Activated naive CD4-positive, alpha-beta T cell treated with anti-CD3 and anti-CD28 coated beads, Interleukin-2, amount 10 ng/mL, durations not matched to agents 7 days and 5 days (primary cell): ENCODE measurements at regions not wholly inside any gene's neighbourhood (a gene's known extent, or its start where the extent isn't known, plus 50 kb on each side); places are given as distances from the start of the nearest gene placed in this dataset.

Experiments
- CTCF ChIA-PET: fragments of 350-600 bp; sonication (Branson Sonifier 250); formaldehyde crosslinking; loops from one replicate; lab custom pipeline; 2021; ENCODE audit warnings: antibody characterized with exemption; lab: Charles Lee
- DNase-seq: peaks from one replicate; pipeline ENCODE4 v3.0.0-alpha.2; 2020
- H3K27ac Mint-ChIP-seq: one replicate; pipeline ENCODE4 v1.8.0; 2021; ENCODE audit warnings: mild to moderate bottlenecking, moderate library complexity, mixed read lengths
- H3K27me3 Mint-ChIP-seq: one replicate; pipeline ENCODE4 v1.8.0; 2021; ENCODE audit warnings: mild to moderate bottlenecking, mixed read lengths
- H3K36me3 Mint-ChIP-seq: one replicate; pipeline ENCODE4 v1.8.0; 2021; ENCODE audit warnings: mixed read lengths
- H3K4me1 Mint-ChIP-seq: one replicate; pipeline ENCODE4 v1.8.0; 2021; ENCODE audit warnings: mixed read lengths
- H3K4me3 Mint-ChIP-seq: one replicate; pipeline ENCODE4 v1.8.0; 2021; ENCODE audit warnings: mild to moderate bottlenecking, moderate library complexity, mixed read lengths
- H3K9me3 Mint-ChIP-seq: one replicate; pipeline ENCODE4 v1.8.0; 2021; ENCODE audit warnings: mixed read lengths

GRCh38 chr12:75974323-75975187 is 57.0 kb downstream of the PHLDA1 start:
- no peak overlapping the region for H3K4me3 Mint-ChIP-seq
- H3K27ac Mint-ChIP-seq, result no peak overlapping the region
- DNase-seq, result no peak
- CTCF ChIA-PET, result no interaction called here
- peaks cover 9% of the 10 kb centered on the region for H3K27me3 Mint-ChIP-seq
- H3K9me3 Mint-ChIP-seq, result no peaks in the 10 kb centered on the region
- H3K4me1 Mint-ChIP-seq, result peaks cover 33% of the 10 kb centered on the region
- no peaks in the 10 kb centered on the region for H3K36me3 Mint-ChIP-seq

GRCh38 chr12:75971253-75971652 is 60.3 kb downstream of the PHLDA1 start:
- Mint-ChIP-seq H3K27ac (no peak overlapping the region), H3K9me3 (no peaks in the 10 kb centered on the region), H3K36me3 (no peaks in the 10 kb centered on the region), H3K27me3 (peaks cover 23% of the 10 kb centered on the region), H3K4me3 (no peak overlapping the region), H3K4me1 (peaks cover 4% of the 10 kb centered on the region)
- CTCF ChIA-PET, result no interaction called here
- DNase-seq, result no peak

- Mint-ChIP-seq H3K27ac (no peak overlapping the region), H3K4me1 (no peaks in the 10 kb centered on the region), H3K4me3 (no peak overlapping the region), H3K9me3 (no peaks in the 10 kb centered on the region), H3K36me3 (no peaks in the 10 kb centered on the region), H3K27me3 (peaks cover 23% of the 10 kb centered on the region)
- no peak for DNase-seq
- CTCF ChIA-PET, result interaction anchor here (0.9 kb wide), 1 partner anchor 11 kb away, joined by 3 read pairs; no protein-coding TSS in a partner anchor
Measured at GRCh38 chr12:75970310-75970709, 61.3 kb downstream of the PHLDA1 start.

GRCh38 chr12:75969768-75970167 is 61.8 kb downstream of the PHLDA1 start:
- no peaks in the 10 kb centered on the region for H3K36me3 Mint-ChIP-seq

GRCh38 chr12:75965661-75966060 is 65.9 kb downstream of the PHLDA1 start:
- H3K4me3 Mint-ChIP-seq, result no peak overlapping the region
- DNase-seq, result no peak
- H3K36me3 Mint-ChIP-seq, result no peaks in the 10 kb centered on the region
- CTCF ChIA-PET, result no interaction called here
- peaks cover 8% of the 10 kb centered on the region for H3K4me1 Mint-ChIP-seq
- H3K9me3 Mint-ChIP-seq, result no peaks in the 10 kb centered on the region
- no peak overlapping the region for H3K27ac Mint-ChIP-seq
- peaks cover 23% of the 10 kb centered on the region for H3K27me3 Mint-ChIP-seq

More at GRCh38 chr12:75969768-75970167, 61.8 kb downstream of the PHLDA1 start:
- CTCF ChIA-PET, result no interaction called here
- Mint-ChIP-seq H3K27ac (no peak overlapping the region), H3K4me3 (no peak overlapping the region), H3K9me3 (no peaks in the 10 kb centered on the region), H3K4me1 (no peaks in the 10 kb centered on the region), H3K27me3 (peaks cover 23% of the 10 kb centered on the region)
- DNase-seq, result no peak

GRCh38 chr12:75964150-75964549 is 67.4 kb downstream of the PHLDA1 start:
- Mint-ChIP-seq H3K4me3 (no peak overlapping the region), H3K4me1 (peaks cover 20% of the 10 kb centered on the region), H3K9me3 (no peaks in the 10 kb centered on the region), H3K36me3 (no peaks in the 10 kb centered on the region), H3K27ac (no peak overlapping the region), H3K27me3 (peaks cover 11% of the 10 kb centered on the region)
- no peak for DNase-seq
- CTCF ChIA-PET, result no interaction called here

- CTCF ChIA-PET, result no interaction called here
- H3K9me3 Mint-ChIP-seq, result no peaks in the 10 kb centered on the region
- no peaks in the 10 kb centered on the region for H3K36me3 Mint-ChIP-seq
- no peak for DNase-seq
- H3K4me1 Mint-ChIP-seq, result peaks cover 27% of the 10 kb centered on the region
- H3K4me3 Mint-ChIP-seq, result no peak overlapping the region
- no peak overlapping the region for H3K27ac Mint-ChIP-seq
- H3K27me3 Mint-ChIP-seq, result no peaks in the 10 kb centered on the region
Measured at GRCh38 chr12:75961878-75962277, 69.7 kb downstream of the PHLDA1 start.

GRCh38 chr12:75960954-75961661 is 70.5 kb downstream of the PHLDA1 start:
- H3K4me1 Mint-ChIP-seq, result peaks cover 27% of the 10 kb centered on the region
- CTCF ChIA-PET, result no interaction called here

GRCh38 chr12:75960086-75960910 is 71.3 kb downstream of the PHLDA1 start:
- CTCF ChIA-PET, result interaction anchor here (0.9 to 1.2 kb wide), 2 partner anchors 10 to 19 kb away, joined by 3 to 4 read pairs; no protein-coding TSS in a partner anchor

More at GRCh38 chr12:75960954-75961661, 70.5 kb downstream of the PHLDA1 start:
- Mint-ChIP-seq H3K4me3 (no peak overlapping the region), H3K27ac (no peak overlapping the region), H3K9me3 (no peaks in the 10 kb centered on the region), H3K27me3 (no peaks in the 10 kb centered on the region), H3K36me3 (no peaks in the 10 kb centered on the region)
- DNase-seq, result no peak

GRCh38 chr12:75959506-75959905 is 72.1 kb downstream of the PHLDA1 start:
- Mint-ChIP-seq H3K4me1 (peaks cover 26% of the 10 kb centered on the region), H3K9me3 (no peaks in the 10 kb centered on the region), H3K27me3 (peaks cover 3% of the 10 kb centered on the region), H3K4me3 (no peak overlapping the region), H3K36me3 (no peaks in the 10 kb centered on the region), H3K27ac (no peak overlapping the region)
- no peak for DNase-seq
- CTCF ChIA-PET, result interaction anchor here (0.9 to 1.2 kb wide), 2 partner anchors 11 to 20 kb away, joined by 3 to 4 read pairs; no protein-coding TSS in a partner anchor

More at GRCh38 chr12:75960086-75960910, 71.3 kb downstream of the PHLDA1 start:
- H3K27ac Mint-ChIP-seq, result no peak overlapping the region
- H3K4me3 Mint-ChIP-seq, result no peak overlapping the region
- no peaks in the 10 kb centered on the region for H3K27me3 Mint-ChIP-seq
- H3K9me3 Mint-ChIP-seq, result no peaks in the 10 kb centered on the region
- H3K4me1 Mint-ChIP-seq, result peaks cover 27% of the 10 kb centered on the region
- no peaks in the 10 kb centered on the region for H3K36me3 Mint-ChIP-seq
- no peak for DNase-seq

GRCh38 chr12:75959060-75959459 is 72.5 kb downstream of the PHLDA1 start:
- no peak for DNase-seq
- no peak overlapping the region for H3K4me3 Mint-ChIP-seq
- CTCF ChIA-PET, result interaction anchor here (0.9 to 1.2 kb wide), 2 partner anchors 11 to 21 kb away, joined by 3 to 4 read pairs; no protein-coding TSS in a partner anchor
- H3K4me1 Mint-ChIP-seq, result peaks cover 22% of the 10 kb centered on the region
- no peak overlapping the region for H3K27ac Mint-ChIP-seq
- no peaks in the 10 kb centered on the region for H3K9me3 Mint-ChIP-seq
- no peaks in the 10 kb centered on the region for H3K36me3 Mint-ChIP-seq
- peaks cover 3% of the 10 kb centered on the region for H3K27me3 Mint-ChIP-seq

GRCh38 chr12:75955251-75955650 is 76.3 kb downstream of the PHLDA1 start:
- no peaks in the 10 kb centered on the region for H3K9me3 Mint-ChIP-seq
- H3K4me1 Mint-ChIP-seq, result peaks cover 17% of the 10 kb centered on the region
- CTCF ChIA-PET, result no interaction called here
- H3K27ac Mint-ChIP-seq, result no peak overlapping the region
- H3K4me3 Mint-ChIP-seq, result no peak overlapping the region
- no peaks in the 10 kb centered on the region for H3K36me3 Mint-ChIP-seq
- H3K27me3 Mint-ChIP-seq, result peaks cover 3% of the 10 kb centered on the region
- no peak for DNase-seq

- H3K9me3 Mint-ChIP-seq, result no peaks in the 10 kb centered on the region
- H3K4me3 Mint-ChIP-seq, result no peak overlapping the region
- H3K36me3 Mint-ChIP-seq, result no peaks in the 10 kb centered on the region
- no peak overlapping the region for H3K27ac Mint-ChIP-seq
- no peak for DNase-seq
- H3K27me3 Mint-ChIP-seq, result peaks cover 3% of the 10 kb centered on the region
- CTCF ChIA-PET, result no interaction called here
- peaks cover 12% of the 10 kb centered on the region for H3K4me1 Mint-ChIP-seq
Measured at GRCh38 chr12:75954749-75955148, 76.8 kb downstream of the PHLDA1 start.

GRCh38 chr12:75954041-75954440 is 77.5 kb downstream of the PHLDA1 start:
- peaks cover 6% of the 10 kb centered on the region for H3K4me1 Mint-ChIP-seq
- peaks cover 3% of the 10 kb centered on the region for H3K27me3 Mint-ChIP-seq
- H3K27ac Mint-ChIP-seq, result no peak overlapping the region
- H3K36me3 Mint-ChIP-seq, result no peaks in the 10 kb centered on the region
- DNase-seq, result no peak
- H3K4me3 Mint-ChIP-seq, result no peak overlapping the region
- CTCF ChIA-PET, result no interaction called here
- no peaks in the 10 kb centered on the region for H3K9me3 Mint-ChIP-seq
